ENCODE measurements at regions not wholly inside any gene's neighbourhood (a gene's known extent, or its start where the extent isn't known, plus 50 kb on each side); places are given as distances from the start of the nearest gene placed in this dataset.

DNA sequence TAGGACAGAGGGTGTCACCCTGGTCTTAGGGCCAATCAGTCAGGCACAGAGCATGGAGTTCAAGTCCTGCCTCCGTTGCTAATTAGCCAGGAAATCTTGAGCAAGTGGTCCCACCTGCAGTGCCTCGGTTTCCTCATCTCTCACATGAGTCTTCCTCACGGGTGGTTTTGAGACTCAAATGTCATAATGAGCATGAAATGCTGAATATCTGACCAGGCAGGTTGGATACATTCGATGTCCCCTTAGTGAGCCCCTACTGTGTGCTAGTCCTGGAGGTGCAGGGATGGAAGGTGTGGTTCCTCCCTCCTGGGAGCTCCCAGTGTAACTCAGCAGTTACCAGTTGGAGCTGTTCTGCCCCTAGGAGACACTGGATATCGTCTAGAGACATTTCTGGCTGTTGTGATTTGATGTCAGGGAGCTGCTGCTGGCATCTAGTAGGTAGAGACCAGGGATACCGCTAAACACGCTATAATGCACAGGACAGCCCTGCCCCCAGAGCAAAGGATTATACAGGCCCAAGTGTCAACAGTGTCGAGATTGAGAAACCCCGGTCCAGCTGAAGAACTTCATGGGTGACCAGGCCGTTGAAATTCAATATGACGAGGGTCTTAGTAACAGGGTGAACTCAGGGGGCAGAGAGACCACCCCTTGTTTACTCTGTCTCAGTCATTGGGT lies 118.5 kb upstream of the TWIST2 start:
- TF ChIP-seq CTCF (IDR thresholded peaks at IDR 0.05; ENCODE audit: borderline replicate concordance, extremely low read depth, low read length, poor library complexity, severe bottlenecking) (no peak), EZH2 (IDR thresholded peaks at IDR 0.05; ENCODE audit: borderline replicate concordance, low read depth, low read length, severe bottlenecking) (no peak)

All from DND-41 (cell line).